PC-9 (cell line): ENCODE measurements at regions not wholly inside any gene's neighbourhood (a gene's known extent, or its start where the extent isn't known, plus 50 kb on each side); places are given as distances from the start of the nearest gene placed in this dataset.

Source experiments
- BruUV-seq: library from RNA; stranded (reverse); fragments of 400-500 nt; replicated peaks from 2 replicates; lab custom pipeline; 2021; lab: Mats Ljungman, UMichigan
- CTCF ChIA-PET: fragments of 300-600 bp; sonication (Branson Sonifier 250); formaldehyde crosslinking; loops from one replicate; lab custom pipeline; 2022; ENCODE audit warnings: antibody characterized with exemption; lab: Charles Lee
- POLR2A ChIA-PET: fragments of 300-600 bp; sonication (Branson Sonifier 250); formaldehyde crosslinking; loops from one replicate; lab custom pipeline; 2022; ENCODE audit warnings: antibody characterized with exemption; ENCODE audit not compliant: unreplicated experiment; lab: Charles Lee
- DNase-seq, 2 experiments: peaks; one replicate each; pipeline versions ENCODE4 v3.0.0 to v3.0.0-alpha.2; 2015 to 2022; ENCODE audit warnings: mixed read lengths in 1 of 2
- H2AFZ ChIP-seq: fragments of 200-600 bp; sonication (generic); 2 replicates; pipeline ENCODE4 v1.8.1; 2017; ENCODE audit warnings: antibody characterized with exemption
- H3F3A ChIP-seq: fragments of 200-600 bp; sonication (generic); 2 replicates; pipeline ENCODE4 v1.8.1; 2017; ENCODE audit warnings: antibody characterized with exemption, mild to moderate bottlenecking, low read depth; ENCODE audit not compliant: insufficient read depth
- H3K27ac ChIP-seq: fragments of 200-600 bp; sonication (generic); 2 replicates; pipeline ENCODE4 v1.6.1; 2016; ENCODE audit warnings: mixed run types
- H3K27me3 ChIP-seq: fragments of 200-600 bp; sonication (generic); 2 replicates; pipeline ENCODE4 v1.6.1; 2016; ENCODE audit warnings: low read depth, mixed run types; ENCODE audit not compliant: insufficient read depth
- H3K36me3 ChIP-seq: fragments of 200-600 bp; sonication (generic); 2 replicates; pipeline ENCODE4 v1.6.1; 2016; ENCODE audit warnings: low read depth, mixed run types
- H3K4me1 ChIP-seq: fragments of 200-600 bp; sonication (generic); replicated peaks from 2 replicates; pipeline ENCODE4 v1.6.1; 2016; ENCODE audit warnings: mixed run types; ENCODE audit not compliant: insufficient read depth
- H3K4me2 ChIP-seq: fragments of 200-600 bp; sonication (generic); 2 replicates; pipeline ENCODE4 v1.6.1; 2017; ENCODE audit warnings: mixed run types
- H3K4me3 ChIP-seq: fragments of 200-600 bp; sonication (generic); 2 replicates; pipeline ENCODE4 v1.6.1; 2016; ENCODE audit warnings: mixed run types
- H3K79me2 ChIP-seq: fragments of 200-600 bp; sonication (generic); 2 replicates; pipeline ENCODE4 v1.6.1; 2017; ENCODE audit warnings: low read depth, mixed run types
- H3K9me2 ChIP-seq: fragments of 200-600 bp; sonication (generic); 2 replicates; pipeline ENCODE4 v1.8.1; 2017; ENCODE audit warnings: mild to moderate bottlenecking; ENCODE audit not compliant: insufficient read depth
- H3K9me3 ChIP-seq: fragments of 200-600 bp; sonication (generic); 2 replicates; pipeline ENCODE4 v1.8.1; 2016; ENCODE audit warnings: low read depth; ENCODE audit not compliant: insufficient read depth
- H4K20me1 ChIP-seq: fragments of 200-600 bp; sonication (generic); 2 replicates; pipeline ENCODE4 v1.8.1; 2017; ENCODE audit not compliant: insufficient read depth
- EZH2 ChIP-seq: fragments of 200-600 bp; sonication (generic); IDR thresholded peaks from 2 replicates; pipeline ENCODE4 v1.8.0; 2017; ENCODE audit warnings: antibody characterized with exemption, low read depth
- intact Hi-C: fragments of 100-400 bp; cut with micrococcal nuclease; formaldehyde crosslinking; loops from one replicate; pipeline ENCODE4 v1.10.0; 2022; ENCODE audit not compliant: unreplicated experiment
- TF ChIP-seq, protein P1 (sequence below): fragments of 200-600 bp; sonication (generic); conservative IDR thresholded peaks from 2 replicates; pipeline ENCODE4 v1.6.1; 2017; ENCODE audit warnings: mixed run types, antibody characterized with exemption, mild to moderate bottlenecking, moderate library complexity

DNA sequence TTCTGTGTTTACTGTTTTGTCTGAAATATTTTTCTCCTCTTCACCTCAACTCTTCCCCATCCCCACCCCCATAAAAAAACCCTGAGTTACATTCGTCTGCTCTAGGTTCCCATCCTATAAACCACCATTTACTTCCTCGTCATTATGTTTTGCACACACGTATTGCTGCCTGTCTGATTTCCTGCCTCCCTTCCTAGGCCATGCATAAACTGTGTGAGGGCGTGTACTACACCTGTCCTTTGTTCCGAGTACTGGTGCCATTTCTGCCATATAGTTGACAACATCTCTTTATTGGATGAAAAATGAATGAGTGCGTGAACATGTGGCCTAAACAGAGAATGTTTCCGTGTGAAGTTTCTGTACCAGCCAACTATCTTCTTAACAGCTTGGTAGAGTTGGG is 258.5 kb upstream of the FAT1 start:
- no TSS peak for BruUV-seq
- intact Hi-C loops, result no loop called here
- H3K4me1 ChIP-seq, result no peaks in the 10 kb centered on the region
- no peaks in the 10 kb centered on the region for H3K79me2 ChIP-seq
- H3K27me3 ChIP-seq, result no peaks in the 10 kb centered on the region
- no peaks in the 10 kb centered on the region for H3K36me3 ChIP-seq
- TF ChIP-seq EZH2, result no peak
- TF ChIP-seq, protein P1, sequence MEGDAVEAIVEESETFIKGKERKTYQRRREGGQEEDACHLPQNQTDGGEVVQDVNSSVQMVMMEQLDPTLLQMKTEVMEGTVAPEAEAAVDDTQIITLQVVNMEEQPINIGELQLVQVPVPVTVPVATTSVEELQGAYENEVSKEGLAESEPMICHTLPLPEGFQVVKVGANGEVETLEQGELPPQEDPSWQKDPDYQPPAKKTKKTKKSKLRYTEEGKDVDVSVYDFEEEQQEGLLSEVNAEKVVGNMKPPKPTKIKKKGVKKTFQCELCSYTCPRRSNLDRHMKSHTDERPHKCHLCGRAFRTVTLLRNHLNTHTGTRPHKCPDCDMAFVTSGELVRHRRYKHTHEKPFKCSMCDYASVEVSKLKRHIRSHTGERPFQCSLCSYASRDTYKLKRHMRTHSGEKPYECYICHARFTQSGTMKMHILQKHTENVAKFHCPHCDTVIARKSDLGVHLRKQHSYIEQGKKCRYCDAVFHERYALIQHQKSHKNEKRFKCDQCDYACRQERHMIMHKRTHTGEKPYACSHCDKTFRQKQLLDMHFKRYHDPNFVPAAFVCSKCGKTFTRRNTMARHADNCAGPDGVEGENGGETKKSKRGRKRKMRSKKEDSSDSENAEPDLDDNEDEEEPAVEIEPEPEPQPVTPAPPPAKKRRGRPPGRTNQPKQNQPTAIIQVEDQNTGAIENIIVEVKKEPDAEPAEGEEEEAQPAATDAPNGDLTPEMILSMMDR, result no peak
- no peak overlapping the region for H2AFZ ChIP-seq
- ChIA-PET CTCF (no interaction called here), POLR2A (no interaction called here)
- H3F3A ChIP-seq, result no peaks in the 10 kb centered on the region
- no peaks in the 10 kb centered on the region for H3K9me2 ChIP-seq
- no peak overlapping the region for H3K4me3 ChIP-seq
- DNase-seq, result no peak
- no peak overlapping the region for H3K4me2 ChIP-seq
- no peaks in the 10 kb centered on the region for H4K20me1 ChIP-seq
- H3K27ac ChIP-seq, result no peak overlapping the region
- no peaks in the 10 kb centered on the region for H3K9me3 ChIP-seq

GRCh38 chr4:186984105-186984644 is 260.5 kb upstream of the FAT1 start:
- DNase-seq, result no peak
- BruUV-seq, result no TSS peak
- ChIA-PET CTCF (no interaction called here), POLR2A (no interaction called here)
- H3F3A ChIP-seq, result no peaks in the 10 kb centered on the region
- H4K20me1 ChIP-seq, result no peaks in the 10 kb centered on the region
- intact Hi-C loops, result no loop called here
- TF ChIP-seq EZH2, result no peak
- TF ChIP-seq, protein P1, result no peak
- H3K36me3 ChIP-seq, result no peaks in the 10 kb centered on the region
- no peak overlapping the region for H3K4me3 ChIP-seq
- H3K27me3 ChIP-seq, result no peaks in the 10 kb centered on the region
- H3K9me3 ChIP-seq, result no peaks in the 10 kb centered on the region
- H3K4me2 ChIP-seq, result no peak overlapping the region
- no peaks in the 10 kb centered on the region for H3K79me2 ChIP-seq
- H2AFZ ChIP-seq, result no peak overlapping the region
- no peaks in the 10 kb centered on the region for H3K4me1 ChIP-seq
- H3K27ac ChIP-seq, result no peak overlapping the region
- no peaks in the 10 kb centered on the region for H3K9me2 ChIP-seq

GRCh38 chr4:186999686-187000085 is 276.0 kb upstream of the FAT1 start:
- intact Hi-C loops, result no loop called here

More at GRCh38 chr4:186999686-187000085, 276.0 kb upstream of the FAT1 start:
- ChIA-PET POLR2A (no interaction called here), CTCF (no interaction called here)
- H2AFZ ChIP-seq, result no peak overlapping the region
- H3K4me3 ChIP-seq, result no peak overlapping the region
- no peaks in the 10 kb centered on the region for H3K9me2 ChIP-seq
- H3K36me3 ChIP-seq, result no peaks in the 10 kb centered on the region
- no peaks in the 10 kb centered on the region for H3K4me1 ChIP-seq
- H3K4me2 ChIP-seq, result no peak overlapping the region
- DNase-seq, result no peak
- no peaks in the 10 kb centered on the region for H3F3A ChIP-seq
- no peak overlapping the region for H3K27ac ChIP-seq
- BruUV-seq, result no TSS peak
- no peak for TF ChIP-seq EZH2
- TF ChIP-seq, protein P1, result no peak
- H3K9me3 ChIP-seq, result no peaks in the 10 kb centered on the region
- no peaks in the 10 kb centered on the region for H3K27me3 ChIP-seq
- no peaks in the 10 kb centered on the region for H3K79me2 ChIP-seq
- H4K20me1 ChIP-seq, result no peaks in the 10 kb centered on the region
